A673 (cell line): ENCODE measurements at regions not wholly inside any gene's neighbourhood (a gene's known extent, or its start where the extent isn't known, plus 50 kb on each side); places are given as distances from the start of the nearest gene placed in this dataset.

Experiments used
- BruUV-seq: library from RNA; stranded (reverse); fragments of 400-500 nt; replicated peaks from 2 replicates; lab custom pipeline; 2021; lab: Mats Ljungman, UMichigan
- CTCF ChIA-PET: fragments of 300-600 bp; sonication (Branson Sonifier 250); formaldehyde crosslinking; loops from one replicate; lab custom pipeline; 2022; ENCODE audit warnings: antibody characterized with exemption; lab: Charles Lee
- POLR2A ChIA-PET: fragments of 300-600 bp; sonication (Branson Sonifier 250); formaldehyde crosslinking; loops from one replicate; lab custom pipeline; 2022; ENCODE audit warnings: antibody characterized with exemption; ENCODE audit not compliant: low non-redundant PET; lab: Charles Lee
- DNase-seq: peaks from one replicate; pipeline ENCODE4 v3.0.0-alpha.2; 2015; ENCODE audit warnings: low spot score
- H3K27ac ChIP-seq: fragments of 200-600 bp; sonication (generic); 2 replicates; pipeline ENCODE4 v1.5.1; 2016; ENCODE audit warnings: mixed run types, low read depth, mild to moderate bottlenecking, mixed read lengths, antibody characterized with exemption, low read length; ENCODE audit not compliant: poor library complexity, severe bottlenecking
- H3K27me3 ChIP-seq: fragments of 200-600 bp; sonication (generic); replicated peaks from 2 replicates; pipeline ENCODE4 v1.6.1; 2017; ENCODE audit warnings: mixed run types, low read depth, mild to moderate bottlenecking, mixed read lengths, antibody characterized with exemption, low read length; ENCODE audit not compliant: insufficient read depth, poor library complexity
- H3K36me3 ChIP-seq: fragments of 200-600 bp; sonication (generic); 2 replicates; pipeline ENCODE4 v1.6.1; 2016; ENCODE audit warnings: mixed run types, mild to moderate bottlenecking, mixed read lengths, antibody characterized with exemption, low read length; ENCODE audit not compliant: insufficient read depth, poor library complexity, severe bottlenecking
- H3K4me1 ChIP-seq: fragments of 200-600 bp; sonication (generic); 2 replicates; pipeline ENCODE4 v1.6.1; 2017; ENCODE audit warnings: mixed run types, mild to moderate bottlenecking, mixed read lengths, antibody characterized with exemption, low read length; ENCODE audit not compliant: insufficient read depth, poor library complexity, severe bottlenecking
- H3K4me3 ChIP-seq: fragments of 200-600 bp; sonication (generic); 2 replicates; pipeline ENCODE4 v1.5.1; 2016; ENCODE audit warnings: low read depth, mixed run types, mild to moderate bottlenecking, mixed read lengths, low read length; ENCODE audit not compliant: poor library complexity, severe bottlenecking
- H3K9me3 ChIP-seq: fragments of 200-600 bp; sonication (generic); 2 replicates; pipeline ENCODE4 v1.6.1; 2016; ENCODE audit warnings: mixed run types, low read depth, mild to moderate bottlenecking, mixed read lengths, antibody characterized with exemption, low read length; ENCODE audit not compliant: poor library complexity, severe bottlenecking
- EZH2 ChIP-seq: fragments of 200-600 bp; sonication (generic); IDR thresholded peaks from 2 replicates; pipeline ENCODE4 v1.6.1; 2017; ENCODE audit warnings: borderline replicate concordance, low read depth, mild to moderate bottlenecking, mixed read lengths, antibody characterized with exemption, low read length; ENCODE audit not compliant: poor library complexity, severe bottlenecking
- intact Hi-C: fragments of 100-400 bp; cut with micrococcal nuclease; formaldehyde crosslinking; loops from one replicate; pipeline ENCODE4 v1.10.0; 2022; ENCODE audit not compliant: unreplicated experiment
- TF ChIP-seq, protein P1 (sequence below): fragments of 300-800, 200-600 bp; sonication (generic); conservative IDR thresholded peaks from 2 replicates; pipeline ENCODE4 v1.5.1; 2017; ENCODE audit warnings: low read depth, mild to moderate bottlenecking, antibody characterized with exemption, low read length, moderate library complexity, mixed read lengths

DNA sequence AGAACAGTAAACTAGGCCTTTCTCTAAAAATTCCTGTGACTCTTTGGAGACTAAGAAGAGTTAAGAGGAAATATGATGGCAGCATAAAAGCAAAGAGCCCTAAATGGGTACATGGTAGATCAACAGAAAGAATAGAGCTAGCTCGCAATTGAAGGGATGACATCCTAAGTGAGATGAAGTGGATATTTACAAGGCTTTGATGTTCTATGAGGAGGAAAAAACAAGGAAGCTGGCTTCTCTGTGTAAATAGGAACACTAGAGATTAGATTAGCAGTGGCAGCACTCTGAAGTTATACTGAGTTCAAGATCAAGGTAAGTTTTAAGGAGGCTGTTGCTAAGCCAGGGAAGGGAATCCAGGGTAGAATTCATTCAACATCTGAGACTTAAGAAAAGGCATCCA lies 73.1 kb upstream of the MBNL3 start:
- ChIA-PET POLR2A (no interaction called here), CTCF (no interaction called here)
- no peaks in the 10 kb centered on the region for H3K4me1 ChIP-seq
- no peak for DNase-seq
- no TSS peak for BruUV-seq
- intact Hi-C loops = no loop called here
- H3K27ac ChIP-seq = no peak overlapping the region
- H3K27me3 ChIP-seq = no peaks in the 10 kb centered on the region
- TF ChIP-seq EZH2 = no peak
- TF ChIP-seq, protein P1, sequence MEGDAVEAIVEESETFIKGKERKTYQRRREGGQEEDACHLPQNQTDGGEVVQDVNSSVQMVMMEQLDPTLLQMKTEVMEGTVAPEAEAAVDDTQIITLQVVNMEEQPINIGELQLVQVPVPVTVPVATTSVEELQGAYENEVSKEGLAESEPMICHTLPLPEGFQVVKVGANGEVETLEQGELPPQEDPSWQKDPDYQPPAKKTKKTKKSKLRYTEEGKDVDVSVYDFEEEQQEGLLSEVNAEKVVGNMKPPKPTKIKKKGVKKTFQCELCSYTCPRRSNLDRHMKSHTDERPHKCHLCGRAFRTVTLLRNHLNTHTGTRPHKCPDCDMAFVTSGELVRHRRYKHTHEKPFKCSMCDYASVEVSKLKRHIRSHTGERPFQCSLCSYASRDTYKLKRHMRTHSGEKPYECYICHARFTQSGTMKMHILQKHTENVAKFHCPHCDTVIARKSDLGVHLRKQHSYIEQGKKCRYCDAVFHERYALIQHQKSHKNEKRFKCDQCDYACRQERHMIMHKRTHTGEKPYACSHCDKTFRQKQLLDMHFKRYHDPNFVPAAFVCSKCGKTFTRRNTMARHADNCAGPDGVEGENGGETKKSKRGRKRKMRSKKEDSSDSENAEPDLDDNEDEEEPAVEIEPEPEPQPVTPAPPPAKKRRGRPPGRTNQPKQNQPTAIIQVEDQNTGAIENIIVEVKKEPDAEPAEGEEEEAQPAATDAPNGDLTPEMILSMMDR = no peak
- H3K9me3 ChIP-seq = no peaks in the 10 kb centered on the region
- no peak overlapping the region for H3K4me3 ChIP-seq
- H3K36me3 ChIP-seq = no peaks in the 10 kb centered on the region

DNA sequence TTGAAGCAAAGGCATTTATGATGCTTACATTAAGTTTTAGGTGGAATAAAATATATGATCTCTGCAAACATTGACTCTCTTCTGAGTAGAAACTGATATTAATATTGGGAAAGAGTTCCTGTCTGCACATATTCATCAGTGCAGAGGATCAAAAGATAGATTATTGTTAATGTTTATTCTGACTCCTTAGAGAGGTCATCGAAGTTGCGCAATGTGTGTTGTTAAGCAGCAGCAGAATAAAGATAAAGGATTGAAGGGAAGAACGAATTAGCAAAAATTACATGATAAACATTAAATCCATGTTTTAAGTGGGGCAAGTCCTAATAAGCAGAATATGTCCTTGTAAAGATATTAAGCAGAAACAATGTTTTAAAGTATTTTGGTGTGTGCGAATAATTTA lies 72.6 kb upstream of the MBNL3 start:
- H3K27ac ChIP-seq = no peak overlapping the region
- no peak overlapping the region for H3K4me3 ChIP-seq
- no peaks in the 10 kb centered on the region for H3K36me3 ChIP-seq
- no peaks in the 10 kb centered on the region for H3K9me3 ChIP-seq
- ChIA-PET POLR2A (no interaction called here), CTCF (no interaction called here)
- H3K4me1 ChIP-seq = no peaks in the 10 kb centered on the region
- TF ChIP-seq, protein P1 = no peak
- TF ChIP-seq EZH2 = no peak
- BruUV-seq = no TSS peak
- DNase-seq = no peak
- no peaks in the 10 kb centered on the region for H3K27me3 ChIP-seq
- intact Hi-C loops = no loop called here

- H3K27ac ChIP-seq = no peak overlapping the region
- H3K27me3 ChIP-seq = no peaks in the 10 kb centered on the region
- H3K9me3 ChIP-seq = no peaks in the 10 kb centered on the region
- TF ChIP-seq, protein P1 = no peak
- TF ChIP-seq EZH2 = no peak
- intact Hi-C loops = no loop called here
- no peak for DNase-seq
- no peak overlapping the region for H3K4me3 ChIP-seq
- BruUV-seq = no TSS peak
- H3K36me3 ChIP-seq = no peaks in the 10 kb centered on the region
- CTCF ChIA-PET = no interaction called here
- POLR2A ChIA-PET = interaction anchor here (0.7 kb wide), 1 partner anchor 251 kb away, joined by 8 read pairs; no protein-coding TSS in a partner anchor
- H3K4me1 ChIP-seq = no peaks in the 10 kb centered on the region
Measured at GRCh38 chrX:132559101-132559500, 70.3 kb upstream of the MBNL3 start.
